Stimulated activated CD4-positive, alpha-beta T cell treated with anti-CD3 and anti-CD28 coated beads, Interleukin-1b, Interleukin-23, amount 100 ng/mL, for 4 hours (primary cell): ENCODE measurements at regions not wholly inside any gene's neighbourhood (a gene's known extent, or its start where the extent isn't known, plus 50 kb on each side); places are given as distances from the start of the nearest gene placed in this dataset.
"Not testable (repeated sequence)": the region's sequence is repeated elsewhere in the genome, so short reads cannot be mapped to it uniquely, and the experiment has no call there.

Experiments
- DNase-seq, 2 donors: peaks; one replicate each; pipeline ENCODE4 v3.0.0-alpha.2; 2020; ENCODE audit warnings: low read depth in 2 of 2

DNA sequence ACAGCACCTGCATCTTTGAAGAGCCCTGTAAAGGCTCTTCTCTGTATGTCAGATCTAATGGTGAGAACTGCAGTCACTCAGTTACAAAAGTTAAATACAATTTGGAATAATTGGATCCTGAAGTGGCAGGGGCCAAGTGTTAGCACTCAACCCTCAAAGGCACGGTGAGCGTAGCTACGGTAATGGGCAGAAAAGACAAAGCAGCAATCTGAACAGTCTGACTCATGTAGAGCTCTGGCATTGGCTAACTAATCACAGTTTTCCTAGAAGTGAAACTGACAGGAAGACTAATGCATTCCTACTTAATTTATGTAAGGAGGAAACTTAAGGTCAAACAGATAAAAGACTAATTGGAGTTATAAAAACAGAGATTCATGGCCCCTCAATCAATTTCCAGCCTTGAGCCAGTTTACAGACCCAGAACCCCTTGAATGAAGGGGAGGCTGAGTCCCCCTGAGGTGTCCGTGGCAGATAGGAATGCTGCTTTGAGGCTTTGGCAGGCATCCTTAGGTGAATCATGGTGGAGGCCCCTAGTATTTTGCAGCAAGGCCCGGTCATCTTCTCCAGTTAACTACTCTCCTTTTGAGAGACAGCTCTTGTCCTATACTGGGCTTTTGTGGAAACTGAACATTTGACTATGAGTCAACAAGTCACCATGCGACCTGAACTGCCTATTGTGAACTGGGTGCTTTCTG lies 450.7 kb downstream of the ZNF33B start:
- not testable (repeated sequence) for DNase-seq

DNA sequence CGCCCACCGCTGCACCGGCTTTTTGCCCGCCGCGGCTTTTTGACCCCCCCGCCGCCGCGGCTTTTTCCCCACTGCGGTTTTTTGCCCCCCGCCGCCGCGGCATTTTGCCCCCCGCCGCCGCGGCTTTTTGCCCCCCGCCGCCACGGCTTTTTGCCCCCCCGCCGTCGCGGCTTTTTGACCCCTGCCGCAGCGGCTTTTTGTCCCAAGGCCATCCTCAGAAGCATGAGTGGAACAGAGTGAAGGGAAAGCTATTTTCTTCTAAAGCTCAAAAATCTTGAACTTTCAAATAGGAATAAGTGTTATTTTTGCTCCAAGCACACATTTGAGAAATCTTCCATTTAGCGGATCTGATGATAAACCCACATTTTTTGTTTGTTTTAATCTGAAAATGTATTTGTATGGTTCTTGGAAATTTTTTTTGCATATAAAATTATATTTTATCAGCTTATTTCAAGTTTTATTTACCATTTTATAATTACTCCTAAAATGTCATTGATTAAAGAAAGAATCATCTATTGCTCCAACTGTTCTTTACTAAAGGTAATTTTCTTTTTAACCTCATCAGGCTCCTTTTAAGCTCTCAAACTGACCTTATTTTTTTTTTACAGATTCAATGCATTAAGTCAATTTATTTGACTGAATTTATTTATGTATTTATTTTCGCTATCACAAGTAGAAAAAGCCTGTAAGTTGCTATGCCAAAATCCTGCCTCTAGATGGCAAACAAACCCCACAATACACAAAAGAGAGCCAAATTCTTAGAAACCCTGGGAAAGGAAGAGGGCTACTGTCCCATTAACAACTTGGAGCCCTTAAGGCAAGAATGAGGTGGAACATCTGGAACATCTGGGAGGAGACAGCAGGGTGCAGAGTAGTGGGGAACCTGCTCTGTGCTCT lies 460.3 kb downstream of the ZNF33B start:
- DNase-seq: not testable (repeated sequence)

DNA sequence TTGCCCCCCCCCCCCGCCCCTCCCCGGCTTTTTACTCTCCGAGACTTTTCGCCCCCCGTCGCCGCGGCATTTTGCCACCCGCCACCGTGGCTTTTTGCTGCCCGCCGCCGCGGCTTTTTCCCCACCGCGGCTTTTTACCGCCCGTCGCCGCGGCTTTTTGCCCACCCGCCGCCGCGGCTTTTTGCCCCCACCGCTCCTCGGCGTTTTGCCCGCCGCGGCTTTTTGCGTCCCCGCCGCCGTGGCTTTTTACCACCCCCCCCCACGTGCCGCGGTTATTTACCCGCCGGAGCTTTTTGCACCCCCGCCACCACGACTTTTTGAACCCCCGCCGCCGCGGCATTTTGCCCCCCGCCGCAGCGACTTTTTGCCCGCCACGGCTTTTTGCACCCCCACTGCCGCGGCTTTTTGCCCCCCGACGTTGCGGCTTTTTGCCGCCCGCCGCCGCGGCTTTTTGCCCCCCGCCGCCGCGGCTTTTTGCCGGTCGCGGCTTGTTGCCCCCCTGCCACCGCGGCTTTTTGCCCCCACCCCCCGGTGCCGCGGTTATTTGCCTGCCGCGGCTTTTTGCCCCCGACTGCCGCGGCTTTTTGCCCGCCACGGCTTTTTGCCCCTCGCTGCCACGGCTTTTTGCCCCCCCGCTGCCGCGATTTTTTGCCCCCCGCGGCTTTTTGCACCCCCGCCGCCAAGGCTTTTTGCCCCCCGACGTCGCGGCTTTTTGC lies 461.1 kb downstream of the ZNF33B start:
- no peak for DNase-seq

DNA sequence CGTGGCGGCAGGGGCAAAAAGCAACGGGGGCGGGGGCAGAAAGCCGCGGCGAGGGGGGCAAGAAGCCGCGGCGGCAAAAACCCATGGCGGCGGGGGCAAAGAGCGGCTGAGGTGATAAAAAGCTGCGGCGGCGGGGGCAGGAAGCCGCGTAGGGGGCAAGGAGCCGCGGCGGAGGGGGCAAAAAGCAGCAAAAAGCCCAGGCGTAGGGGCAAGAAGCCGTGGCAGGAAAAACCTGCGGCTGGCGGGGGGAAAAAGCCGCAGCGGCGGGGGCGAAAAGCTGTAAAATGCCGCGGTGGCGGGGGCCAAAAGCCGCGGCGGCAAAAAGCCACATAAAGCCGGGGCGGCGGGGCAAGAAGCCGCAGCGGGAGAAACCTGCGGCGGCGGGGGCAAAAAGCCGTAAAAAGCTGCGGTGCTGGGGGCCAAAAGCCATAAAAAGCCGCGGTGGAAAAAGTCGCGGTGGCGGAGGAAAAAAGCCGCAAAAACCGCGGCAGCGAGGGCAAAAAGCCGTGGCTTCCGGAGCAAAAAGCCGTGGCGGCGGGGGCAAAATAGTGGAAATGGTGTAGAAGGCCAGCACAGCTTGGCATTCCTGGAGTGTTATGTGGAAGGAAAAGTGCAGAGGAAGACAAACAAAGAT lies 487.8 kb downstream of the ZNF33B start:
- DNase-seq: no peak

DNA sequence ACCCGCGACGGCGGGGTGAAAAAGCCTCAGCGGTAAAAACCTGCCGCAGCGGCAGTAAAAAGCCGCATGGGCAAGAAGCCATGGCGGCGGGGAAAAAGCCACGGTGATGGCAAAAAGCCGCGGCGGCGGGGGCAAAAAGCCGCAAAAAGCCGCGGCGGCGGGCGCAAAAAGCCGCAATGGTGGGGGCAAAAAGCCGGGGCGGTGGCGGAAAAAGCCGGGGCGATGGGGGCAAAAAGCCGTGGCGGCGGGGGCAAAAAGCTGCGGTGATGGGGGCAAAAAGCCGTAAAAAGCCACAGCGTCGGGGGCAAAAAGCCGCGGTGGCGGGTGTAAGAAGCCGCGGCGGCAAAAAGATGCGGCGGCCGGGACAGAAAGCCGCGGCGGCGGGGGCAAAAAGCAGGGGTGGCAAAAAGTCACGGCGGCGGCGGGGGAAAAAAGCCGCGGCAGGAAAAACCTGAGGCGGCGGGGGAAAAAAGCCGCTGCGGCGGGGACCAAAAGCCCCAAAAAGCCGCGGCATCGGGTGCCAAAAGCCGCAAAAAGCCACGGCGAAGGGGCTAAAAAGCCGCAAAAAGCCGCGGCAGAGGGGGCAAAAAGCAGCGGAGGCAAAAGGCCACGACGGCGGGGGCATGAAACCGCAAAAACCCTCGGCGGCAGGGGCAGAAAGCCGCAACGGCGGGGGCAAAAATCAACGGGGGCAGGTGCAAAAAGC lies 488.5 kb downstream of the ZNF33B start:
- no peak for DNase-seq

DNA sequence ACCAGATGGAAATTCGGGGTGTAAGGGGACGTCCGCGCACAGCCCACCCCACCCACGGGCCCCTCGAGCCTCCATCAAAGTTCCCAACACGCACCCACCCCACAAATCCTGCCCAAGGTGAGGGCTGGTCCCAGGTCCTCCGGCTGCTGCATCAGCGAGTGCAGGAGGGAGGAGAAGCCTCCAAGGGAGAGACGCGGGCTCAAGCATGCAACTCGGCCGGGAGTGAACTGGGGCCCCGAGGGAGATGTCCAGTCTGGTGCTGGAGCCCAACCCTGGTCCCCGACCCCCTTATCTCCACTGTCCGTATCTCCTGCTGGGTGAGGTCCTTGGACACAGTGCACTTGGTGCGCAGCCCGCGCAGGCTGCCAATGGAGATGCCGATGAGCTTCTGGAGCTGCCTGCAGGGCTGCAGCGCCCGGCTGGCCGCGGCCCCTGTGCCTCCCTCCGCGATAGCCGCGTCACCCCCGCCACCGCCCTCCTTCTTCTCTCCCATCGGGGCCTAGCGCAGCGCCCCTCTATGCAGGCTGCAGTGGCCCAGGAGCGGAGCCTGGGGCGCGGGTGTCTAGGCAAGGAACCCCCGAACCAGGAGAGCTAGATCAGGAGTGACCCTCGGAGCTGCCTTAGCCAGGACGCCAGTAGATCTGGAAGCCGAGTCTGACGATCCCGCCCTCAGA lies 489.2 kb downstream of the ZNF33B start:
- no peak for DNase-seq

DNA sequence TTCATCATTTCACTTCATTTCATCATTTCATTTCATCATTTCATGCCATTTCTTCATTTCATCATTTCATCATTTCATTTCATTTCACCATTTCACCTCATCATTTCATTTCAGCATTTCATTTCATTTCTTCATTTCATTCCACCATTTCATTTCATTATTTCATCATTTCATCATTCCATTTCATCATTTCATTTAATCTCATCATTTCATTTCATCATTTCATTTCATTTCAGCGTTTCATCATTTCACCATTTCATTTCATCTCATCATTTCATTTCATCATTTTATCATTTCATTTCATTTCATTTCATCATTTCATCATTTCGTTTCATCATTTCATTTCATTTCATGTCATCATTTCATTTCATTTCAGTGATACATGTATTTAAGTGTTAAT lies 492.2 kb downstream of the ZNF33B start:
- not testable (repeated sequence) for DNase-seq

DNA sequence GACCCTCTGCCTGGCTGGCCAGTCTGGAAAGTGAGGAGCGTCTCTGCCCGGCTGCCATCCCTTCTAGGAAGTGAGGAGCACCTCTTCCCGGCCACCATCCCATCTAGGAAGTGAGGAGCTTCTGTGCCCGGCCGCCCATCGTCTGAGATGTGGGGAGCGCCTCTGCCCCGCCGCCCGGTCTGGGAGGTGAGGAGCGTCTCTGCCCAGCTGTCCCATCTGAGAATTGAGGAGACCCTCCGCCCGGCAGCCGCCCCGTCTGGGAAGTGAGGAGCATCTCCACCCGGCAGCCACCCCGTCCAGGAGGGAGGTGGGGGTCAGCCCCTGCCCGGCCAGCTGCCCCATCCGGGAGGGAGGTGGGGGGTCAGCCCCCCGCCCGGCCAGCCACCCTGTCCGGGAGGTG lies 500.3 kb downstream of the ZNF33B start:
- DNase-seq: not testable (repeated sequence)

DNA sequence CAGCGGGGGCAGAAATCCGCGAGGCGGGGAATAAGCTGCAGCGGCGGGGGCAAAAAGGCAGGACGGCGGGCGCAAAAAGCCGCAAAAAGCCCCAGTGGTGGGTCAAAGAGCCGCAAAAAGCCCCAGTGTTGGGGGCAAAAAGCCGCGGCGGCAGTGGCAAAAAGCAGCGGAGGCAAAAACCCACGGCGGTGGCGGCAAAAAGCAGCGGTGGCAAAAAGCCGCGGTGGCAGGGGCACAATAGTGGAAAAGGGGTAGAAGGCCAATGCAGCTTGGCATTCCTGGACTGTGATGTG lies 525.3 kb downstream of the ZNF33B start:
- no peak for DNase-seq

DNA sequence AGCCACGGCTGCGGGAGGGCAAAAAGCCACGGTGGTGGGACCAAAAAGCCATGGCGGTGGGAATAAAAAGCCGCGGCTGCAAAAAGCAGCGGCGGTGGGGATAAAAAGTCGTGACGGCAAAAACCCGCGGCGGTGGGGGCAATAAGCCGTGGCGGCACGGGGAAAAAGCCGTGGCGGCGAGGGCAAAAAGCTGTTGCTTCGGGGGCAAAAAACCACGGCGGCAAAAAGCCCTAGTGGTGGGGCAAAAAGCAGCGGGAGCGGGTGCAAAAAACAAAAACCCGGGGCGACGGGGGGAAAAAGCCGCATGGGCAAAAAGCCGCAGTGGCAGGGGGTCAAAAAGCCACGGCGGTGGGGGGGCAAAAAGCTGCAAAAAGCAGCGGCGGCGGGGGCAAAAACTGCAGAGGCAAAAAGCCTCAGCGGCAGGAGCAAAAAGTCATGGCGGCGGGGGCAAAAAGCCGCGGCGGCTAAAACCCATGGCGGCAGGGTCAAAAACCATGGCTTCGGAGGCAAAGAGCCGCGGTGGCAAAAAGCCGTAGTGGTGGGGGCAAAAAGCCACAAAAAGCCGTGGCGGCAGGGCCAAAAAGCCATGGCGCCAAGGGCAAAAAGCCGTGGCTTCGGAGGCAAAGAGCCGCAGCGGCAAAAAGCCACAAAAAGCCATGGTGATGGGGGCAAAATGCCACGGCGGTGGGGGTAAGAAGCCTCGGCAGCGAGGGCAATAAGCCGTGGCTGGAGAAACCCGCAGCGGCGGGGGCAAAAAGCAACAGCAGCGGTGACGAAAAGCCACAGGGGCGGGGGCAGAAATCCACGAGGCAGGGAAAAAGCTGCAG lies 525.8 kb downstream of the ZNF33B start:
- DNase-seq: no peak

DNA sequence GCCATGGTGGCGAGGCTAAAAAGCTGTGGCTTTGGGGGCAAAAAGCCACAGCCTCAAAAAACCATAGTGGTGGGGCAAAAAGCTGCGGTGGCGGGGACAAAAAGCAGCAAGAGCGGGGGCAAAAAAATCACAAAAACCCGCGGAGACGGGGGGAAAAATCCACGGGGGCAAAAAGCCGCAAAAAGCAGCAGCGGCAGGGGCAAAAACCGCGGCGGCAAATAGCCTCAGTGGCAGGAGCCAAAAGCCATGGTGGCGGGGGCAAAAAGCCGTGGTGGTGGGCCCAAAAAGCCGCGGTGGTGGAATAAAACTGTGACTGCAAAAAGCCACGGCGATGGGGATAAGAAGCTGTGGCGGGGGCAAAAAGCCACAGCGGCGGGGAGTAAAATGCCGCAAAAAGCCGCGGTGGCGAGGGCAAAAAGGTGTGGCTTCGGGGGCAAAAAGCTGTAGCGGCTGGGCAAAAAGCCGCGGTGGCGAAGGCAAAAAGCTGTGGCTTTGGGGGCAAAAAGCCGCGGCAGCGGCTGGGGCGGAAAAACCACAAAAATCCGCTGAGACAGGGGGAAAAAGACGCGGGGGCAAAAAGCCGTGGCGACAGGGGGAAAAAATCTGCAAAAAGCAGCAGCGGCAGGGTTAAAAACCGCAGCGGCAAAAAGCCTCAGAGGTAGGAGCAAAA lies 526.6 kb downstream of the ZNF33B start:
- DNase-seq: no peak

DNA sequence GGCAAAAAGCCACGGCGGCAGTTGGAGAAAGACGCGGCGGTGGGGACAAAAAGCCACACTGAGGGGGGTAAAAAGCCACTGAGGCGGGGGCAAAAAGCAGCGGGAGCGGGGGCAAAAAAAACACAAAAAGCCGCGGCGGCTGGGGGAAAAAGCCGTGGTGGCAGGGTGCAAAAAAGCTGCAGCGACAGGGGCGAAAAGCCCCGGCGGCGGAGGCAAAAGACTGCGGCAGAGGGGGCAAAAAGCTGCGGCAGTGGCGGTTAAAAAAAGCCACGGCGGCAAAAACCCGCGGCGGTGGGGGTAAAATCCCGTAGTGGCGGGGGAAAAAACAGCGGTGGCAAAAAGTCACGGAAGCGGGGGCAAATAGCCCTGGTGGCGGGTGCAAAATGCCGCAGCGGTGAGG lies 527.3 kb downstream of the ZNF33B start:
- DNase-seq: no peak
